PC-9 (cell line): ENCODE measurements at regions not wholly inside any gene's neighbourhood (a gene's known extent, or its start where the extent isn't known, plus 50 kb on each side); places are given as distances from the start of the nearest gene placed in this dataset.

Source experiments
- BruUV-seq: library from RNA; stranded (reverse); fragments of 400-500 nt; replicated peaks from 2 replicates; lab custom pipeline; 2021; lab: Mats Ljungman, UMichigan
- CTCF ChIA-PET: fragments of 300-600 bp; sonication (Branson Sonifier 250); formaldehyde crosslinking; loops from one replicate; lab custom pipeline; 2022; ENCODE audit warnings: antibody characterized with exemption; lab: Charles Lee
- POLR2A ChIA-PET: fragments of 300-600 bp; sonication (Branson Sonifier 250); formaldehyde crosslinking; loops from one replicate; lab custom pipeline; 2022; ENCODE audit warnings: antibody characterized with exemption; ENCODE audit not compliant: unreplicated experiment; lab: Charles Lee
- DNase-seq, 2 experiments: peaks; one replicate each; pipeline versions ENCODE4 v3.0.0 to v3.0.0-alpha.2; 2015 to 2022; ENCODE audit warnings: mixed read lengths in 1 of 2
- H2AFZ ChIP-seq: fragments of 200-600 bp; sonication (generic); 2 replicates; pipeline ENCODE4 v1.8.1; 2017; ENCODE audit warnings: antibody characterized with exemption
- H3F3A ChIP-seq: fragments of 200-600 bp; sonication (generic); 2 replicates; pipeline ENCODE4 v1.8.1; 2017; ENCODE audit warnings: antibody characterized with exemption, mild to moderate bottlenecking, low read depth; ENCODE audit not compliant: insufficient read depth
- H3K27ac ChIP-seq: fragments of 200-600 bp; sonication (generic); 2 replicates; pipeline ENCODE4 v1.6.1; 2016; ENCODE audit warnings: mixed run types
- H3K27me3 ChIP-seq: fragments of 200-600 bp; sonication (generic); 2 replicates; pipeline ENCODE4 v1.6.1; 2016; ENCODE audit warnings: low read depth, mixed run types; ENCODE audit not compliant: insufficient read depth
- H3K36me3 ChIP-seq: fragments of 200-600 bp; sonication (generic); 2 replicates; pipeline ENCODE4 v1.6.1; 2016; ENCODE audit warnings: low read depth, mixed run types
- H3K4me1 ChIP-seq: fragments of 200-600 bp; sonication (generic); replicated peaks from 2 replicates; pipeline ENCODE4 v1.6.1; 2016; ENCODE audit warnings: mixed run types; ENCODE audit not compliant: insufficient read depth
- H3K4me2 ChIP-seq: fragments of 200-600 bp; sonication (generic); 2 replicates; pipeline ENCODE4 v1.6.1; 2017; ENCODE audit warnings: mixed run types
- H3K4me3 ChIP-seq: fragments of 200-600 bp; sonication (generic); 2 replicates; pipeline ENCODE4 v1.6.1; 2016; ENCODE audit warnings: mixed run types
- H3K79me2 ChIP-seq: fragments of 200-600 bp; sonication (generic); 2 replicates; pipeline ENCODE4 v1.6.1; 2017; ENCODE audit warnings: low read depth, mixed run types
- H3K9me2 ChIP-seq: fragments of 200-600 bp; sonication (generic); 2 replicates; pipeline ENCODE4 v1.8.1; 2017; ENCODE audit warnings: mild to moderate bottlenecking; ENCODE audit not compliant: insufficient read depth
- H3K9me3 ChIP-seq: fragments of 200-600 bp; sonication (generic); 2 replicates; pipeline ENCODE4 v1.8.1; 2016; ENCODE audit warnings: low read depth; ENCODE audit not compliant: insufficient read depth
- H4K20me1 ChIP-seq: fragments of 200-600 bp; sonication (generic); 2 replicates; pipeline ENCODE4 v1.8.1; 2017; ENCODE audit not compliant: insufficient read depth
- CTCF ChIP-seq: fragments of 200-600 bp; sonication (generic); conservative IDR thresholded peaks from 2 replicates; pipeline ENCODE4 v1.6.1; 2017; ENCODE audit warnings: mixed run types, antibody characterized with exemption, mild to moderate bottlenecking, moderate library complexity
- EZH2 ChIP-seq: fragments of 200-600 bp; sonication (generic); IDR thresholded peaks from 2 replicates; pipeline ENCODE4 v1.8.0; 2017; ENCODE audit warnings: antibody characterized with exemption, low read depth
- intact Hi-C: fragments of 100-400 bp; cut with micrococcal nuclease; formaldehyde crosslinking; loops from one replicate; pipeline ENCODE4 v1.10.0; 2022; ENCODE audit not compliant: unreplicated experiment

- no peak for DNase-seq
- Histone ChIP-seq H4K20me1 (no peaks in the 10 kb centered on the region), H3K79me2 (no peaks in the 10 kb centered on the region), H3K9me3 (no peaks in the 10 kb centered on the region), H3F3A (no peaks in the 10 kb centered on the region), H3K9me2 (no peaks in the 10 kb centered on the region; the same call in 1 of the 2 replicates), H2AFZ (no peak overlapping the region), H3K4me2 (no peak overlapping the region), H3K4me3 (no peak overlapping the region), H3K4me1 (no peaks in the 10 kb centered on the region), H3K27ac (no peak overlapping the region), H3K36me3 (no peaks in the 10 kb centered on the region), H3K27me3 (no peaks in the 10 kb centered on the region)
- POLR2A ChIA-PET = no interaction called here
- BruUV-seq = no TSS peak
- CTCF ChIA-PET = no interaction called here
- intact Hi-C loops = no loop called here
- TF ChIP-seq CTCF (no peak), EZH2 (no peak)
Observed at GRCh38 chr14:51807356-51807755, 53.1 kb upstream of the GNG2 start.
